MM.1S (cell line): ENCODE measurements at regions not wholly inside any gene's neighbourhood (a gene's known extent, or its start where the extent isn't known, plus 50 kb on each side); places are given as distances from the start of the nearest gene placed in this dataset.

ENCODE experiments used
- DNase-seq: peaks from one replicate; pipeline ENCODE4 v3.0.0-alpha.2; 2015
- H2AFZ ChIP-seq: fragments of 300-600 bp; sonication (generic); 2 replicates; pipeline ENCODE4 v1.6.0; 2016; ENCODE audit warnings: antibody characterized with exemption, low read length
- H3F3A ChIP-seq: fragments of 300-600 bp; sonication (generic); 2 replicates; pipeline ENCODE4 v1.6.1; 2016; ENCODE audit warnings: mild to moderate bottlenecking, antibody characterized with exemption, low read length, moderate library complexity, mixed read lengths; ENCODE audit not compliant: insufficient read depth
- H3K27ac ChIP-seq: fragments of 300-600 bp; sonication (generic); 2 replicates; pipeline ENCODE4 v1.5.1; 2016; ENCODE audit warnings: mild to moderate bottlenecking, low read length
- H3K27me3 ChIP-seq: fragments of 300-600 bp; sonication (generic); replicated peaks from 2 replicates; pipeline ENCODE4 v1.6.0; 2016; ENCODE audit warnings: low read length; ENCODE audit not compliant: insufficient read depth
- H3K36me3 ChIP-seq: fragments of 300-600 bp; sonication (generic); replicated peaks from 2 replicates; pipeline ENCODE4 v1.6.1; 2016; ENCODE audit warnings: mild to moderate bottlenecking, low read length, mixed read lengths; ENCODE audit not compliant: insufficient read depth
- H3K4me1 ChIP-seq: fragments of 300-600 bp; sonication (generic); 2 replicates; pipeline ENCODE4 v1.6.1; 2016; ENCODE audit warnings: low read length, mixed read lengths
- H3K4me2 ChIP-seq: fragments of 300-600 bp; sonication (generic); 2 replicates; pipeline ENCODE4 v1.6.0; 2016; ENCODE audit warnings: low read depth, low read length
- H3K4me3 ChIP-seq: fragments of 300-600 bp; sonication (generic); 2 replicates; pipeline ENCODE4 v1.5.1; 2016; ENCODE audit warnings: low read length, mixed read lengths
- H3K79me2 ChIP-seq: fragments of 300-600 bp; sonication (generic); 2 replicates; pipeline ENCODE4 v1.6.1; 2016; ENCODE audit warnings: mixed run types, low read length, mixed read lengths
- H3K9ac ChIP-seq: fragments of 300-600 bp; sonication (generic); 2 replicates; pipeline ENCODE4 v1.6.1; 2016; ENCODE audit warnings: low read length, mixed read lengths
- H3K9me2 ChIP-seq: fragments of 300-600 bp; sonication (generic); replicated peaks from 2 replicates; pipeline ENCODE4 v1.6.1; 2016; ENCODE audit warnings: mild to moderate bottlenecking, low read length, mixed read lengths; ENCODE audit not compliant: insufficient read depth
- H3K9me3 ChIP-seq: fragments of 300-600 bp; sonication (generic); replicated peaks from 2 replicates; pipeline ENCODE4 v1.6.1; 2016; ENCODE audit warnings: mild to moderate bottlenecking, low read length, mixed read lengths; ENCODE audit not compliant: insufficient read depth
- H4K20me1 ChIP-seq: fragments of 300-600 bp; sonication (generic); 2 replicates; pipeline ENCODE4 v1.6.1; 2016; ENCODE audit warnings: mild to moderate bottlenecking, low read length, moderate library complexity, mixed read lengths; ENCODE audit not compliant: insufficient read depth
- CTCF ChIP-seq: fragments of 300-600 bp; sonication (generic); IDR thresholded peaks from 2 replicates; pipeline ENCODE4 v1.5.1; 2016; ENCODE audit warnings: antibody characterized with exemption, low read length, mixed read lengths
- EZH2 ChIP-seq: fragments of 300-600 bp; sonication (generic); optimal IDR thresholded peaks from 2 replicates; pipeline ENCODE3; 2017; ENCODE audit warnings: low read depth, mild to moderate bottlenecking, antibody characterized with exemption, low read length, mixed read lengths
- EZH2phosphoT487 ChIP-seq: fragments of 300-600 bp; sonication (generic); IDR thresholded peaks from 2 replicates; pipeline ENCODE4 v1.6.1; 2018; ENCODE audit warnings: antibody characterized with exemption, low read length

- H3K4me3 ChIP-seq = no peak overlapping the region
- no peak overlapping the region for H3K9ac ChIP-seq
- H3K4me1 ChIP-seq = no peaks in the 10 kb centered on the region
- H2AFZ ChIP-seq = no peak overlapping the region
- no peak overlapping the region for H3K4me2 ChIP-seq
- H3F3A ChIP-seq = no peaks in the 10 kb centered on the region
- H3K79me2 ChIP-seq = no peaks in the 10 kb centered on the region
- H3K27me3 ChIP-seq = no peaks in the 10 kb centered on the region
- no peak for DNase-seq
- no peak overlapping the region for H3K27ac ChIP-seq
- no peaks in the 10 kb centered on the region for H3K9me3 ChIP-seq
- no peaks in the 10 kb centered on the region for H4K20me1 ChIP-seq
- TF ChIP-seq EZH2phosphoT487 (no peak), EZH2 (no peak), CTCF (no peak)
- H3K36me3 ChIP-seq = no peaks in the 10 kb centered on the region
- H3K9me2 ChIP-seq = no peaks in the 10 kb centered on the region
Measured at GRCh38 chr10:8803992-8804391, 749.5 kb downstream of the GATA3 start.

GRCh38 chr10:8810677-8811076, 756.2 kb downstream of the GATA3 start:
- Histone ChIP-seq H3K4me1 (no peaks in the 10 kb centered on the region), H2AFZ (no peak overlapping the region), H3K79me2 (no peaks in the 10 kb centered on the region), H4K20me1 (no peaks in the 10 kb centered on the region), H3K27me3 (no peaks in the 10 kb centered on the region), H3K4me2 (no peak overlapping the region), H3F3A (no peaks in the 10 kb centered on the region), H3K9ac (no peak overlapping the region), H3K27ac (no peak overlapping the region), H3K36me3 (no peaks in the 10 kb centered on the region), H3K9me3 (no peaks in the 10 kb centered on the region), H3K4me3 (no peak overlapping the region), H3K9me2 (no peaks in the 10 kb centered on the region)
- no peak for DNase-seq
- no peak for TF ChIP-seq EZH2
- no peak for TF ChIP-seq EZH2phosphoT487
- TF ChIP-seq CTCF = no peak

- DNase-seq = no peak
- no peak overlapping the region for H2AFZ ChIP-seq
- H3K27me3 ChIP-seq = no peaks in the 10 kb centered on the region
- H3K4me2 ChIP-seq = no peak overlapping the region
- H3K9ac ChIP-seq = no peak overlapping the region
- H3K4me1 ChIP-seq = no peaks in the 10 kb centered on the region
- H3K9me3 ChIP-seq = no peaks in the 10 kb centered on the region
- no peak overlapping the region for H3K4me3 ChIP-seq
- H3K9me2 ChIP-seq = no peaks in the 10 kb centered on the region
- TF ChIP-seq CTCF (no peak), EZH2 (no peak), EZH2phosphoT487 (no peak)
- H3K79me2 ChIP-seq = no peaks in the 10 kb centered on the region
- H3K27ac ChIP-seq = no peak overlapping the region
- no peaks in the 10 kb centered on the region for H4K20me1 ChIP-seq
- H3K36me3 ChIP-seq = no peaks in the 10 kb centered on the region
- H3F3A ChIP-seq = no peaks in the 10 kb centered on the region
Measured at GRCh38 chr10:8811201-8811600, 756.7 kb downstream of the GATA3 start.
